HepG2 (cell line): ENCODE measurements at regions not wholly inside any gene's neighbourhood (a gene's known extent, or its start where the extent isn't known, plus 50 kb on each side); places are given as distances from the start of the nearest gene placed in this dataset.
"Not testable (repeated sequence)": the region's sequence is repeated elsewhere in the genome, so short reads cannot be mapped to it uniquely, and the experiment has no call there.

ENCODE experiments used
- ATAC-seq: fragments of 200-7000 bp; cut with Tn5 transposase; 3 replicates; pipeline ENCODE4 v1.9.1; 2020; ENCODE audit warnings: mild to moderate bottlenecking, moderate library complexity
- BruUV-seq: library from RNA; stranded (reverse); fragments of 400-500 nt; replicated peaks from 2 replicates; lab custom pipeline; 2021; lab: Mats Ljungman, UMichigan
- CTCF ChIA-PET: fragments of 300-600 bp; formaldehyde crosslinking; extraction: SDS; loops from one replicate; lab custom pipeline; 2021; ENCODE audit warnings: low total read pairs, inconsistent platforms, low intra/inter-chr PET ratio; lab: Yijun Ruan, JAX
- POLR2A ChIA-PET: fragments of 350-600 bp; sonication (Branson Sonifier 250); formaldehyde crosslinking; loops from one replicate; lab custom pipeline; 2020; ENCODE audit warnings: antibody characterized with exemption, inconsistent platforms; lab: Yijun Ruan, JAX
- DNase-seq: peaks from one replicate; pipeline ENCODE4 v3.0.0-alpha.2; 2015; ENCODE audit warnings: low spot score
- FAIRE-seq: peaks from 3 replicates; lab custom pipeline; 2011; peaks lifted over from hg19 to GRCh38; lab: Jason Lieb, UNC
- H2AFZ ChIP-seq: one replicate; pipeline ENCODE4 v1.6.1; 2011; ENCODE audit warnings: low read length, inconsistent platforms
- H3K27ac ChIP-seq: fragments of 300-600 bp; 3 replicates; pipeline ENCODE4 v1.8.0; 2011; ENCODE audit warnings: mixed run types, mild to moderate bottlenecking, mixed read lengths, low read length, inconsistent platforms; ENCODE audit not compliant: insufficient read depth; ENCODE audit errors: extremely low read length
- H3K27me3 ChIP-seq, 2 experiments: fragments of 200-600 bp in 1 of 2; 2 replicates in 1 of 2; 3 replicates in 1 of 2; pipeline versions ENCODE4 v1.6.0 to v1.8.0; 2011; ENCODE audit warnings: low read length in 2 of 2, mild to moderate bottlenecking in 2 of 2, moderate library complexity in 2 of 2, inconsistent platforms in 1 of 2; ENCODE audit not compliant: insufficient read depth in 2 of 2, control insufficient read depth in 1 of 2
- H3K36me3 ChIP-seq, 2 experiments: fragments of 200-600 bp in 1 of 2; replicated peaks in 1 of 2; 2 replicates in 1 of 2; 3 replicates in 1 of 2; pipeline versions ENCODE4 v1.5.1 to v1.8.0; 2011; ENCODE audit warnings: low read length in 2 of 2, inconsistent platforms in 1 of 2; ENCODE audit not compliant: insufficient read depth in 2 of 2, control insufficient read depth in 1 of 2
- H3K4me1 ChIP-seq: 2 replicates; pipeline ENCODE4 v1.5.1; 2012; ENCODE audit warnings: low read length, inconsistent platforms; ENCODE audit not compliant: insufficient read depth
- H3K4me2 ChIP-seq: 2 replicates; pipeline ENCODE4 v1.6.0; 2011; ENCODE audit warnings: low read depth, low read length, inconsistent platforms
- H3K4me3 ChIP-seq, 3 experiments: fragments of 200-600 bp in 1 of 3; sonication (generic), shearing (Covaris generic) in 1 of 3; replicated peaks in 1 of 3; 2 replicates each; pipeline ENCODE4 v1.5.1; 2011 to 2016; ENCODE audit warnings: low read length in 3 of 3, inconsistent platforms in 2 of 3, low read depth in 2 of 3, mild to moderate bottlenecking in 2 of 3, control low read depth in 1 of 3, mixed read lengths in 1 of 3; ENCODE audit not compliant: insufficient read depth in 1 of 3
- H3K79me2 ChIP-seq: one replicate; pipeline ENCODE4 v1.6.1; 2011; ENCODE audit warnings: low read length, inconsistent platforms; ENCODE audit not compliant: insufficient read depth
- H3K9ac ChIP-seq: 2 replicates; pipeline ENCODE4 v1.6.0; 2011; ENCODE audit warnings: mild to moderate bottlenecking, low read depth, low read length, inconsistent platforms; ENCODE audit not compliant: insufficient read depth
- H3K9me3 ChIP-seq: 2 replicates; pipeline ENCODE4 v1.5.1; 2012; ENCODE audit warnings: mild to moderate bottlenecking, low read length
- H4K20me1 ChIP-seq: 2 replicates; pipeline ENCODE4 v1.6.0; 2011; ENCODE audit warnings: inconsistent platforms, mild to moderate bottlenecking, low read length, moderate library complexity; ENCODE audit not compliant: insufficient read depth
- ZNF7 ChIP-seq: IDR thresholded peaks from 2 replicates; pipeline ENCODE4 v1.6.1; 2016; ENCODE audit warnings: missing biosample characterization, missing genetic modification reagents
- WGBS: methylation state at CpG from one replicate; pipeline ENCODE4 v1.1.6; 2017; ENCODE audit warnings: low lambda C conversion rate; 5-methylcytosine and 5-hydroxymethylcytosine counted together
- in situ Hi-C: cut with HindIII; loops from 2 replicates; pipeline ENCODE4 v1.10.0; 2017; ENCODE audit warnings: low pct_unique_long_range_greater_than_20kb; ENCODE audit not compliant: extremely low pct_ligation_motif_present
- intact Hi-C: fragments of 100-400 bp; cut with micrococcal nuclease; formaldehyde crosslinking; loops from one replicate; pipeline ENCODE4 v1.10.0; 2022; ENCODE audit not compliant: unreplicated experiment

- H3K36me3 ChIP-seq, BruUV-seq, POLR2A ChIA-PET, H2AFZ ChIP-seq, FAIRE-seq, intact Hi-C loops, H4K20me1 ChIP-seq, ATAC-seq, CTCF ChIA-PET, H3K4me2 ChIP-seq, H3K9me3 ChIP-seq, H3K79me2 ChIP-seq, H3K27ac ChIP-seq, H3K27me3 ChIP-seq, H3K9ac ChIP-seq, H3K4me1 ChIP-seq, H3K4me3 ChIP-seq, DNase-seq: not testable (repeated sequence)
- 4% methylated on average over 8 of the region's 8 CpGs for WGBS
- TF ChIP-seq ZNF7 (CRISPR knock-in tag), result peak; percentile 60
- in situ Hi-C loops, result loop anchor here (25.0 kb wide), 2 partner anchors 249 to 499 kb away; no protein-coding TSS in a partner anchor
Observed at GRCh38 chr2:131661101-131661782, 133.6 kb downstream of the CCDC74A start.

- H3K36me3 ChIP-seq, H3K27ac ChIP-seq, H2AFZ ChIP-seq, H3K4me2 ChIP-seq, H3K79me2 ChIP-seq, DNase-seq, H3K9ac ChIP-seq, ATAC-seq, CTCF ChIA-PET, H3K4me3 ChIP-seq, H3K9me3 ChIP-seq, H3K4me1 ChIP-seq, FAIRE-seq, POLR2A ChIA-PET, intact Hi-C loops, BruUV-seq, H3K27me3 ChIP-seq, H4K20me1 ChIP-seq: not testable (repeated sequence)
- WGBS, result 11% methylated on average over 5 of the region's 5 CpGs
- in situ Hi-C loops, result loop anchor here (25.0 kb wide), 2 partner anchors 250 to 500 kb away; no protein-coding TSS in a partner anchor
Observed at GRCh38 chr2:131661884-131662535, 134.3 kb downstream of the CCDC74A start.

DNA sequence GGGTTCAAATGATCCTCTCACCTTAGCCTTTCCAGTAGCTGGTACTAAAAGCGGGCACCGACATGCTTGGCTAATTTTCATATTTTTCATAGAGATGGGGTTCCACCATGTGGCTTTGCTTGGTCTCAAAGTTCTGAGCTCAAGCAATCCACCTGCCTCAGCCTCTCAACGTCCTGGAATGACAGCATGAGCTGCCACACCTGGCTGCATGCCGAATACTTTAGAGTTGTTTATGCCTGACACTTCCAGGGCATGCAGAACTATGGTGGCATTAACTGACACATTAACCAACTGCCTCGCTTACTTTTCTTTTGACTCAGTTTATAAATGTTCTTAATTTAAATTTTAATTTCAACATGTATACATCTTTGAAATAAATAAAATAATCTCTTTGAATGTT, 135.8 kb downstream of the CCDC74A start:
- H3K4me3 ChIP-seq, H3K9ac ChIP-seq, H3K36me3 ChIP-seq, H4K20me1 ChIP-seq, H3K79me2 ChIP-seq, ATAC-seq, H2AFZ ChIP-seq, H3K9me3 ChIP-seq, intact Hi-C loops, POLR2A ChIA-PET, DNase-seq, H3K27ac ChIP-seq, BruUV-seq, H3K4me1 ChIP-seq, FAIRE-seq, H3K4me2 ChIP-seq, CTCF ChIA-PET, H3K27me3 ChIP-seq: not testable (repeated sequence)
- in situ Hi-C loops, result loop anchor here (25.0 kb wide), 2 partner anchors 251 to 501 kb away; no protein-coding TSS in a partner anchor
- 37% methylated on average over 5 of the region's 5 CpGs for WGBS
